Islet of Langerhans (tissue), 1 donor: ENCODE measurements at regions not wholly inside any gene's neighbourhood (a gene's known extent, or its start where the extent isn't known, plus 50 kb on each side); places are given as distances from the start of the nearest gene placed in this dataset.
"Not testable (repeated sequence)": the region's sequence is repeated elsewhere in the genome, so short reads cannot be mapped to it uniquely, and the experiment has no call there.

Experiments
- FAIRE-seq: peaks from one replicate; lab custom pipeline; 2011; peaks lifted over from hg19 to GRCh38; lab: Jason Lieb, UNC

GRCh38 chr1:38210021-38210894 lies 163.7 kb upstream of the POU3F1 start:
- FAIRE-seq, result no peak

- no peak for FAIRE-seq
Measured at GRCh38 chr1:38208716-38209632, 162.4 kb upstream of the POU3F1 start.

GRCh38 chr1:38207906-38208305 lies 161.3 kb upstream of the POU3F1 start:
- FAIRE-seq, result no peak

GRCh38 chr1:38207275-38207674 lies 160.7 kb upstream of the POU3F1 start:
- FAIRE-seq, result no peak

GRCh38 chr1:38204698-38205097 lies 158.1 kb upstream of the POU3F1 start:
- no peak for FAIRE-seq

- FAIRE-seq, result no peak
Measured at GRCh38 chr1:38203441-38203840, 156.8 kb upstream of the POU3F1 start.

- FAIRE-seq, result no peak
Measured at GRCh38 chr1:38201431-38201830, 154.8 kb upstream of the POU3F1 start.

- no peak for FAIRE-seq
Measured at GRCh38 chr1:38198621-38199020, 152.0 kb upstream of the POU3F1 start.

- FAIRE-seq, result no peak
Measured at GRCh38 chr1:38198099-38198498, 151.5 kb upstream of the POU3F1 start.

GRCh38 chr1:38197312-38198061 lies 150.9 kb upstream of the POU3F1 start:
- FAIRE-seq, result no peak

GRCh38 chr1:38194472-38194871 lies 147.9 kb upstream of the POU3F1 start:
- FAIRE-seq, result no peak

GRCh38 chr1:38193040-38193439 lies 146.4 kb upstream of the POU3F1 start:
- no peak for FAIRE-seq

GRCh38 chr1:38191461-38191860 lies 144.9 kb upstream of the POU3F1 start:
- no peak for FAIRE-seq

- FAIRE-seq, result no peak
Measured at GRCh38 chr1:38190983-38191382, 144.4 kb upstream of the POU3F1 start.

- FAIRE-seq, result no peak
Measured at GRCh38 chr1:38187552-38187951, 141.0 kb upstream of the POU3F1 start.

- no peak for FAIRE-seq
Measured at GRCh38 chr1:38186566-38186965, 140.0 kb upstream of the POU3F1 start.

- no peak for FAIRE-seq
Measured at GRCh38 chr1:38185913-38186312, 139.3 kb upstream of the POU3F1 start.

GRCh38 chr1:38183747-38184146 lies 137.2 kb upstream of the POU3F1 start:
- FAIRE-seq, result no peak

GRCh38 chr1:38183096-38183495 lies 136.5 kb upstream of the POU3F1 start:
- FAIRE-seq, result no peak

GRCh38 chr1:38180388-38180787 lies 133.8 kb upstream of the POU3F1 start:
- FAIRE-seq, result not testable (repeated sequence)

GRCh38 chr1:38179483-38179882 lies 132.9 kb upstream of the POU3F1 start:
- FAIRE-seq, result no peak

GRCh38 chr1:38178216-38178615 lies 131.6 kb upstream of the POU3F1 start:
- FAIRE-seq, result no peak
